HEK293 (cell line): ENCODE measurements at regions not wholly inside any gene's neighbourhood (a gene's known extent, or its start where the extent isn't known, plus 50 kb on each side); places are given as distances from the start of the nearest gene placed in this dataset.

Source experiments
- CTCF ChIP-seq: fragments of 450-650 bp; formaldehyde crosslinking; IDR thresholded peaks from 2 replicates; pipeline ENCODE4 v1.5.1; 2016; ENCODE audit warnings: missing biosample characterization, missing genetic modification characterization
- TCF7L2 ChIP-seq: IDR thresholded peaks from 2 replicates; pipeline ENCODE4 v1.6.1; 2011; ENCODE audit warnings: low read depth, mild to moderate bottlenecking, inconsistent platforms, low read length, moderate library complexity, borderline replicate concordance
- ZNF214 ChIP-seq: fragments of 450-650 bp; formaldehyde crosslinking; IDR thresholded peaks from 2 replicates; pipeline ENCODE4 v1.5.1; 2017; ENCODE audit warnings: missing biosample characterization, mild to moderate bottlenecking, missing genetic modification characterization, borderline replicate concordance
- ZNF280D ChIP-seq: fragments of 450-650 bp; formaldehyde crosslinking; IDR thresholded peaks from 2 replicates; pipeline ENCODE4 v1.5.1; 2016; ENCODE audit warnings: missing biosample characterization, missing genetic modification characterization
- ZNF311 ChIP-seq: fragments of 450-650 bp; formaldehyde crosslinking; IDR thresholded peaks from 2 replicates; pipeline ENCODE4 v1.5.1; 2017; ENCODE audit warnings: missing biosample characterization, missing genetic modification characterization, borderline replicate concordance
- ZNF366 ChIP-seq: fragments of 450-650 bp; formaldehyde crosslinking; conservative IDR thresholded peaks from 2 replicates; pipeline ENCODE4 v1.5.1; 2016; ENCODE audit warnings: missing biosample characterization, missing genetic modification characterization
- ZNF768 ChIP-seq: fragments of 450-650 bp; formaldehyde crosslinking; IDR thresholded peaks from 2 replicates; pipeline ENCODE4 v1.5.1; 2018; ENCODE audit warnings: missing biosample characterization, mild to moderate bottlenecking, missing genetic modification characterization
- ZSCAN23 ChIP-seq: fragments of 450-650 bp; formaldehyde crosslinking; IDR thresholded peaks from 2 replicates; pipeline ENCODE4 v1.5.1; 2016; ENCODE audit warnings: missing biosample characterization, missing genetic modification characterization
- TF ChIP-seq, protein P1 (sequence below): sonication (generic); formaldehyde crosslinking; IDR thresholded peaks from 2 replicates; pipeline ENCODE4 v1.8.1; 2022; ENCODE audit warnings: mild to moderate bottlenecking, moderate library complexity, missing genetic modification reagents

GRCh38 chr7:128160296-128160695 lies 80.8 kb upstream of the LEP start:
- no peak for TF ChIP-seq ZNF366 (tag by site-specific recombination)
- no peak for TF ChIP-seq ZNF311 (tag by site-specific recombination)
- TF ChIP-seq TCF7L2, result no peak
- TF ChIP-seq ZNF768 (tag by site-specific recombination), result no peak
- no peak for TF ChIP-seq ZNF214 (tag by site-specific recombination)
- no peak for TF ChIP-seq CTCF (tag by site-specific recombination)
- TF ChIP-seq ZSCAN23 (tag by site-specific recombination), result no peak
- no peak for TF ChIP-seq ZNF280D (tag by site-specific recombination)
- TF ChIP-seq, protein P1, sequence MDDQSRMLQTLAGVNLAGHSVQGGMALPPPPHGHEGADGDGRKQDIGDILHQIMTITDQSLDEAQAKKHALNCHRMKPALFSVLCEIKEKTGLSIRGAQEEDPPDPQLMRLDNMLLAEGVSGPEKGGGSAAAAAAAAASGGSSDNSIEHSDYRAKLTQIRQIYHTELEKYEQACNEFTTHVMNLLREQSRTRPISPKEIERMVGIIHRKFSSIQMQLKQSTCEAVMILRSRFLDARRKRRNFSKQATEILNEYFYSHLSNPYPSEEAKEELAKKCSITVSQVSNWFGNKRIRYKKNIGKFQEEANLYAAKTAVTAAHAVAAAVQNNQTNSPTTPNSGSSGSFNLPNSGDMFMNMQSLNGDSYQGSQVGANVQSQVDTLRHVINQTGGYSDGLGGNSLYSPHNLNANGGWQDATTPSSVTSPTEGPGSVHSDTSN, result no peak
